Adrenal gland (tissue), 9 donors: ENCODE measurements at regions not wholly inside any gene's neighbourhood (a gene's known extent, or its start where the extent isn't known, plus 50 kb on each side); places are given as distances from the start of the nearest gene placed in this dataset.

Source experiments
- DNase-seq, 7 donors: peaks; one replicate each; pipeline ENCODE4 v3.0.0-alpha.2; 2019 to 2020
- H3K27ac ChIP-seq, 5 donors: fragments of 200-600 bp; sonication (generic) in 4 of 5; 1 replicate in 3 of 5; 2 replicates in 2 of 5; pipeline versions ENCODE4 v1.5.1 to v1.8.0; 2016 to 2020; ENCODE audit warnings: mild to moderate bottlenecking in 1 of 5
- H3K27me3 ChIP-seq: fragments of 200-600 bp; 2 replicates; pipeline ENCODE4 v1.8.0; 2021
- H3K36me3 ChIP-seq, 2 donors: fragments of 200-600 bp; replicated peaks in 1 of 2; 1 replicate in 1 of 2; 2 replicates in 1 of 2; pipeline versions ENCODE4 v1.5.1 to v1.8.0; 2018 to 2022
- H3K4me1 ChIP-seq, 2 donors: fragments of 200-600 bp; replicated peaks in 1 of 2; 1 replicate in 1 of 2; 2 replicates in 1 of 2; pipeline versions ENCODE4 v1.5.1 to v1.8.0; 2018 to 2021
- H3K4me3 ChIP-seq, 4 donors: fragments of 200-600 bp; sonication (generic) in 3 of 4; one replicate each; pipeline ENCODE4 v1.5.1; 2016 to 2018
- H3K9me3 ChIP-seq, 3 donors: fragments of 200-600 bp; sonication (generic) in 1 of 3; replicated peaks in 1 of 3; 1 replicate in 2 of 3; 2 replicates in 1 of 3; pipeline versions ENCODE4 v1.5.1 to v1.8.0; 2016 to 2021
- POLR2A ChIP-seq, 2 donors: fragments of 450-650 bp; IDR thresholded peaks; one replicate each; pipeline ENCODE4 v1.6.1; 2017; ENCODE audit warnings: antibody characterized with exemption in 2 of 2, mild to moderate bottlenecking in 2 of 2, moderate library complexity in 1 of 2
- WGBS, 4 donors: extraction: QIAGEN DNeasy Blood & Tissue Kit in 2 of 4; methylation state at CpG; one replicate each; pipeline versions ENCODE4 v1.1.5 to v1.1.7; 2013 to 2017; 5-methylcytosine and 5-hydroxymethylcytosine counted together
- intact Hi-C, 2 donors: fragments of 100-400 bp; cut with DNase I; formaldehyde crosslinking; loops; one replicate each; pipeline versions ENCODE4 v1.14.1 to v1.15.0; 2022 to 2023
- TF ChIP-seq, protein P1 (sequence below), 6 experiments: fragments of 450-650 bp in 4 of 6; fragments of 200-600 bp in 2 of 6; sonication (generic) in 1 of 6; IDR thresholded peaks; 1 replicate in 5 of 6; 2 replicates in 1 of 6; pipeline versions ENCODE4 v1.5.1 to v1.8.0; 2016 to 2021; ENCODE audit warnings: antibody characterized with exemption in 6 of 6, mild to moderate bottlenecking in 2 of 6, moderate library complexity in 1 of 6
- donor health status: healthy with polysubstance abuse.
- donor health status: Bipolar disorder and iron deficiency.
- donor health status: DM: yes; HTN: yes; CAD: no.
- donor health status: DM: no; HTN: no; CAD: no.
- donor health status: DM: no; HTN: no; CAD: no.

- H3K27ac ChIP-seq, result no peak overlapping the region
- H3K4me3 ChIP-seq, result no peak overlapping the region
Observed at GRCh38 chr11:35076201-35077100, 62.5 kb upstream of the CD44 start.

DNA sequence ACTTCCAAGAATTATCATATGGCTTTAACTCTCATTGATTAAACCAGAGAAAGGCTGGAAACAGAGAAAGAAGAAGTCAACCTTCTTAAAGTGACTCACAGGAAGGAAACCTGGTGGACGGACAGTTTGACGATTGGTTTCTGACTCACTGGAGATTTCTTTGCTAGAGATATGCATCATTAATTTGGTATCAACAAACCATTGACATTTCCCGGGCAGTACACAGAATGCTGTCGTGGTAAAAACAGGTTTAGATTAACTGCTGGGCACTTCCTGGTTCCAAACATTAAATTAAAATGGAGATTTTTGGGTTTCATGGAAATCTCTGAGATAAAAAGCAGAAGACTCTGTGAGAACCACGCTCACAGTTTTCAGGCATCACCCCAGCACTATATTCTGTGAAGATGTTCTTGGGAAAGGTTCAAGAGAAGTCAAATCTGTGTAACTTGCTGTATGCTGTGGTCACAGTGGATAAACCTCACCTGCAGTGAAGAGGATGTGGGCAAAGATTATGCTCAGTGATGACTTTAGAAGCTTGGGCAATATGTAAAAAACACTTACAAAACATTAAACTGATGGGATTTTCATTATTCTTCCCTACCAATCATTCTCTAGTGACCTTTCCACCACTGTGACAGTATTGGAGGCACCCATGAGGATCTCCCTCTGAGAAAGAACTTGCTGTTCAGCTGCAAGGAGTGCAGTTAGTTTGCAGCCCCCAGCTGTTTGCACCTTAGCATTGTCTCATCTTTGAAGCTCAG lies 61.1 kb upstream of the CD44 start:
- Histone ChIP-seq H3K4me3 (no peak overlapping the region), H3K9me3 (no peaks in the 10 kb centered on the region), H3K27me3 (no peaks in the 10 kb centered on the region), H3K4me1 (no peaks in the 10 kb centered on the region), H3K27ac (no peak overlapping the region), H3K36me3 (no peaks in the 10 kb centered on the region)
- no peak for DNase-seq
- TF ChIP-seq POLR2A (IDR thresholded peaks at IDR 0.05), result no peak
- TF ChIP-seq, protein P1, sequence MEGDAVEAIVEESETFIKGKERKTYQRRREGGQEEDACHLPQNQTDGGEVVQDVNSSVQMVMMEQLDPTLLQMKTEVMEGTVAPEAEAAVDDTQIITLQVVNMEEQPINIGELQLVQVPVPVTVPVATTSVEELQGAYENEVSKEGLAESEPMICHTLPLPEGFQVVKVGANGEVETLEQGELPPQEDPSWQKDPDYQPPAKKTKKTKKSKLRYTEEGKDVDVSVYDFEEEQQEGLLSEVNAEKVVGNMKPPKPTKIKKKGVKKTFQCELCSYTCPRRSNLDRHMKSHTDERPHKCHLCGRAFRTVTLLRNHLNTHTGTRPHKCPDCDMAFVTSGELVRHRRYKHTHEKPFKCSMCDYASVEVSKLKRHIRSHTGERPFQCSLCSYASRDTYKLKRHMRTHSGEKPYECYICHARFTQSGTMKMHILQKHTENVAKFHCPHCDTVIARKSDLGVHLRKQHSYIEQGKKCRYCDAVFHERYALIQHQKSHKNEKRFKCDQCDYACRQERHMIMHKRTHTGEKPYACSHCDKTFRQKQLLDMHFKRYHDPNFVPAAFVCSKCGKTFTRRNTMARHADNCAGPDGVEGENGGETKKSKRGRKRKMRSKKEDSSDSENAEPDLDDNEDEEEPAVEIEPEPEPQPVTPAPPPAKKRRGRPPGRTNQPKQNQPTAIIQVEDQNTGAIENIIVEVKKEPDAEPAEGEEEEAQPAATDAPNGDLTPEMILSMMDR (IDR thresholded peaks at IDR 0.05), result no peak
- intact Hi-C loops, result no loop called here
- WGBS, 4 donors, result 37 to 56% (median 51%) methylated on average over 5 of the region's 5 CpGs

More at GRCh38 chr11:35076201-35077100, 62.5 kb upstream of the CD44 start:
- no peaks in the 10 kb centered on the region for H3K4me1 ChIP-seq
- H3K9me3 ChIP-seq, result no peaks in the 10 kb centered on the region
- intact Hi-C loops, result no loop called here
- H3K27me3 ChIP-seq, result no peaks in the 10 kb centered on the region
- WGBS, 4 donors, result 73 to 82% (median 76%) methylated on average over 4 of the region's 4 CpGs
- no peaks in the 10 kb centered on the region for H3K36me3 ChIP-seq
- no peak for TF ChIP-seq POLR2A (IDR thresholded peaks at IDR 0.05)
- DNase-seq, result no peak

DNA sequence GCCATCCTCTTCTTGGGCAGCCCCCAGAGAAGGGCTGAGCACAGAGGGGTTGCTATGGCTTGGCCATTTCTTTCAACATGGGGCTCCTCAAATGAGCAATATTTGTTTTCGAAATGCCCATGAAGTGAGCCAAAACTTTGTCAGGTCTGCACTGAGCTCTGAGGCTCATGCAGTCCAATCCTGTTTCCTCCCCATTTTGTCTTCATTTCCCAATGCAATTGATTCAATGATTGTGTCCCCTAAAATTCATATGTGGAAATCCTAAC lies 60.6 kb upstream of the CD44 start:
- no peak overlapping the region for H3K4me3 ChIP-seq
- H3K36me3 ChIP-seq, result no peaks in the 10 kb centered on the region
- no peaks in the 10 kb centered on the region for H3K9me3 ChIP-seq
- peaks cover 0 to 5% of the 10 kb centered on the region in 2 donors for H3K4me1 ChIP-seq
- no peak for DNase-seq
- H3K27me3 ChIP-seq, result no peaks in the 10 kb centered on the region
- no peak overlapping the region for H3K27ac ChIP-seq
- intact Hi-C loops, result no loop called here
- WGBS, 4 donors, result 86 to 100% (median 93%) methylated on average over 1 of the region's 1 CpG
- TF ChIP-seq, protein P1 (IDR thresholded peaks at IDR 0.05), result no peak
- no peak for TF ChIP-seq POLR2A (IDR thresholded peaks at IDR 0.05)

DNA sequence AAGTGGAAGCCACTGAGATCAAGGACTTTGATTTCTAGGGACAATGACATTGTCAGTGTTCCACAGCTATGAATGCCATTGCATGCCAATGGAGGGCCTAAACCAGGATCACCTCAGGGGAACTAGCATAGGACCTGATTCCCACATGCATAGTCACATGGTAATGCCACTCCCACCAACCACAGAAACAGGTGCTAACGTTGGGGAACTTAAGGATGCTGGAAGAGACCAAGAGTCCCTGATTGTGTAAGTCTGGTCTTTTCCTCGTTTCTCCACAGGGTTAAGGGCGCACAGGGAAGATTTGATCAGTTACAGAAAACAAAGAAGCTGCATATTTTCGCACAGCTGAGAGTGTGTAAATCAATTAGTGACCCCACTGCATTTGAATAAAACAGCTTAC lies 59.4 kb upstream of the CD44 start:
- Histone ChIP-seq H3K27ac (no peak overlapping the region), H3K4me1 (peaks cover 0 to 9% of the 10 kb centered on the region in 2 donors), H3K36me3 (no peaks in the 10 kb centered on the region), H3K9me3 (no peaks in the 10 kb centered on the region), H3K4me3 (no peak overlapping the region), H3K27me3 (no peaks in the 10 kb centered on the region)
- 76 to 81% (median 80%) methylated on average over 3 to 4 of the region's 4 CpGs for WGBS, 4 donors
- intact Hi-C loops, result no loop called here
- TF ChIP-seq POLR2A (IDR thresholded peaks at IDR 0.05), result no peak
- TF ChIP-seq, protein P1 (IDR thresholded peaks at IDR 0.05), result no peak
- no peak for DNase-seq
